ENCODE measurements at regions not wholly inside any gene's neighbourhood (a gene's known extent, or its start where the extent isn't known, plus 50 kb on each side); places are given as distances from the start of the nearest gene placed in this dataset.

DNA sequence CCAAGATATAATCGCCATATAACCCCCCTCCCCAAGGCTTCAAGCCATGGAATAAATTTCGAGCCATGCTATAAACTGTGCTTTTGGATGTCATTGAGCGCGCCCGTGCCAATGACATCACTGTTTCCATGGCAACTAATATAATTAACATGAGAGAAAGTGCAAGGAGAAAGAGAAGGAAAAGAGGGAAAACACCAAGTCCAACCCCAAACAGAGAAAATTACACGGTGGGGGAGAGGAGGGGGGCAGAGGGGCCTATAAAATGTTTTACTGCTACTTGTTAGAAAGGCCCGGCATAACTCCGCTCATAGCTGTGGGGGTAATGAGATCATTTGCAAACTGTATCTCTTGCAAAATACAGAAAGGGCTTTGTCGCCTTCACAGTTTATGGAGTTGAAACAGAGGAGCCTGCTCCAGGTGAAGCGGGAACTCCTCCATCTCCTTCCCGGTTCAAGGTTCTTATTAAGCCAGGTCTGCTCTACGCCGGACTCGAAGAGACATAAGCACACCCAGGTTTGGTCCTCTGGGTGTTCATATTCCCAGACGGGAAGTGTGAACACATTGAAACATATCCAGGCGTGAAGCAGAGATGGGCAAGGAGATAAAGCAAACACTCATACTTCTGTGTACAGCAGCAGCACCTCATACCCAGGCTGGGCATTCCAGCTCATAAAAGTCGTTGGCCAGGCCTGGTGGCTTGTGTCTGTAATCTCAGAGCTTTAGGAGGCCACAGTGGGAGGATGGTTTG, 99.1 kb upstream of the MAP1LC3B2 start:
- DNase-seq: no peak

DNA sequence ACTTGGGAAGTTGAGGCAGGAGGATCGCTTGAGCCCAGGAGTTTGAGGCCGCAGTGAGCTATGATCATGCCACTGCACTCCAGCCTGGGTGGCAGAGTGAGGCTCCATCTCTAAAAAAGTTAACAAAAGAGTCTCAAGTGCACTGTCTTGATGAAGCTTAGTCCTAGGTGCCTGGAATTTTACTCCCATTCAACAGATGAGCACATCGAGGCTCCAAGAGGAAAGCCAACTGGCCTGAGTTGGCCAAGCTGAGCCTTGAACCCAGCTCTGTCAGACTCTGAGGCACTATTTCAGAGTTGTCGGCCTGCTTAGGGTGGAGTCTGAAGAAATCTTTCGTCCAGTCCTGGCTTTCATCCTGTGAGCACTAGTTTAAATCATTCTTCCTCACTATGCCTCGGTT, 98.1 kb upstream of the MAP1LC3B2 start:
- DNase-seq: no peak

DNA sequence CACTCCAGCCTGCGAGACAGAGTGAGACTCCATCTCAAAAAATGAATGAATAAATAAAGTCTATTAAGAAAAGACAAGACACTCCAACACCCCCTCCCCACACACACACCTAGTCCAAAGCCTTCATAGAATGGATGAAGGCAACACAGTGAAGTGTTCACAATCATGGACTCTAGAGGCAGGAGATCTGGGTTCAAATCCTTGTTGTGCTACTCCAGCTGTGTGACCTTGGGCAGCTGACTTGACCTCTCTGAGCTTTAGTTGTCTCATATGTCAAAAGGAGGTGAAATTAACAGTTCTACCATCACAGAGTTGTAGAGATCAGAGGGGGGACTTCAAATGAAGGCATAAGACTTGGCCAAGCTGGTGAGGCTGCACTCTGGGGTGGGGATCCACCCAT, 95.8 kb upstream of the MAP1LC3B2 start:
- DNase-seq: no peak

DNA sequence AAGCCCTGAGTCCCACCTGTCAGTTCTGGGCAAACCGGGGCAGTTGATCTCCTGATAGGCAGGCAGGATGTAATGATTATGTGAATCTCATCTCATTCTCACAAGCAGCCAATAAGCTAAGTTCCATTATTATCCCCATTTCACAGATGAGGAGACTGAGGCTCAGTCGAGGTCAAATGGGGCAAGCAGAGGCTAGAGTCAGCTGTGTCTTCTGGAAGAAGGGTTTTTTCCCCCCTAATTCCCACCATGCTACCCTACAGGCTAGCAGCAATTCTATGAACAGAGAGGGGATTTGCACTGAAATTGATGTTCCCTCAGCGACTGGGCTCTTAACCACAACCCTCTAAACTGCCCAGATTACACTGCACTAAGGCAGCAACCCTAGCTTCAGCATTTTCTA, 93.8 kb upstream of the MAP1LC3B2 start:
- no peak for DNase-seq

DNA sequence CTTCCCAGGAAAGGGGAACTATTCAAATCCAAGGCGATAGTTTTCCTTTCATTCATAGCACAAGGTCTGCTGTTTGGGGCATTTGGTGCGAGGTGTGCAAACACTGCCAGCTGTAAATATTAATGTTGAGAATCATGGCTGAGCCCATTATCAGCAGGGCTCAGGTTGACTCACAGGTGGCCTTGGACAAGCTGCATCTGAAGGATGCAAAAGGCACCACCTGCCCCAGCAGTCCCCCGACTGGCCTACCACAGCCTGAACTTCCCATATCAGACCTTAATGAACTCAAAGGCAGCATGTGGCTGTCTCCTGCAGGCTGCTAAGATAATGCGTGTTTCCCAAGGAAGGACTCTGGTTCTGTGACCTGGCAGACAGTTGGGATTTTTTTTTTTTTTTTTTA, 93.3 kb upstream of the MAP1LC3B2 start:
- DNase-seq: no peak

DNA sequence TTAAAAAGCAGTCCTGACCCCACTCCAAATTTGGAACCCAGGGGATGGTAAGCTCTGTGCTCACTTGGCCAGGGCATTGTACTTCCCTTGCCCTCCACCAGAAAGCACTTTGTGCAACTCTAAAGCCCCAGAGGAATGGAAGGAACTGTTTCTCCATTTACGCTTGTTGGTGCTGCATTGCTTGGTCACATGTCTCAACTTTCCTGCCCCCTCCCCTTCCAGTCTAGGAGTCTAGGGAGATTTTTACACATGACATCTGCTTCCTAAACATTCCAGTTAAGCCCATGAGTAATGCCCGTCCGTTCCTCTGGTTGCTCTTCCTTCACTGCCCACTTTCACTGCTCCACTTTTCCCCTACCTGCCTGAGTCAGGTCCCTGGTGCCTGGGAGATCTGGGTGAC, 92.6 kb upstream of the MAP1LC3B2 start:
- no peak for DNase-seq

DNA sequence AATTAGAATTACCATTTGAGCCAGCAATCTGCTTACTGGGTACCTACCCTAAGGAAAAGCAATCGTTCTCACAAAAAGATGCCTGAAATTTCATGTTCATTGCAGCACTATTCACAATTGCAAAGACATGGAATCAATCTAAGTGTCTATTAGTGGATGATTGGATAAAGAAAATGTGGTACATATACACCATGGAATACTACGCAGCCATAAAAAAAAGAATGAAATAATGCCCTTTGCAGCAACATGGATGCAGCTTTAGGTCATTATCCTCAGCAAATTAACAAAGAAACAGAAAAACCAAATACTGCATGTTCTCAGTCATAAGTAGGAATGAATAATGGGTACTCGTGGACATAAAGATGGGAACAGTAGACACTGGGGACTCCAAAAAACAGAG, 89.8 kb upstream of the MAP1LC3B2 start:
- no peak for DNase-seq

DNA sequence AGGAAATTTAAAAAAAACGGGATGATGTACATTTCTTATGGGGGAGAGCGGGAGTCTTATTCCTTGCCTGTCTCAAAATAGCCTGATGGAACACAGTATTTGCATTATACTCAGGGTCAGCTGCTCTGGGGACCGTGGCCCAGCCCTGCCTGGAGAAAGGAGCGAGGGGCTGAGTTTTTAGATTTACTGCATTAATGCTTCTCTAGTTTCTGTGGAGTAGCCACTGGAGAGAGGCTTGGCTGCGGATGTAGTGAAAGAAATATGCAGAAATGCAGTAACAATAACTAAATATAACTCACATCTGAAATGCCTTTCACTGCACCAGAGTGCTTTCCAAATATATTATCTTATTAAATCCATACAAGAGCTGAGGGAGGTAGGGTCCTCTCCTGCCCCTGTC, 87.6 kb upstream of the MAP1LC3B2 start:
- no peak for DNase-seq

DNA sequence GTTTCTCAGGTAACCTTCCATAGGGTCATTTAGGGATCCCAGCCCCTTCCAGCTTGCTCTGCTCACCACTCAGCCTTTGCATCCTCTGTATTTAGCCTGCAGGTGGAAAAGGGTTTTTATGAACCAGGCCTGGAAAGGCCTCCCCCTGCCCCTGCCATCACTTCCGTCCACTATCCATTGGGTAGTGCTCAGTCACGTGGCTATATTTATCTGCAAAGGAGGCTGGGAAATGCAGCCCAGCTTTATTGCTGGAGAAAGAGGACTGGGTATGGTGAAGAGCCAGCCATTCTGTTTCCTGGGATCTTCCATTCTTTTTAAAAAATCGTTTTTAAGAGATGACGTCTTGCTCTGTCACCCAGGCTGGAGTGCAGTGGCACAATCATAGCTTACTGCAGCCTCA, 87.0 kb upstream of the MAP1LC3B2 start:
- DNase-seq: no peak

DNA sequence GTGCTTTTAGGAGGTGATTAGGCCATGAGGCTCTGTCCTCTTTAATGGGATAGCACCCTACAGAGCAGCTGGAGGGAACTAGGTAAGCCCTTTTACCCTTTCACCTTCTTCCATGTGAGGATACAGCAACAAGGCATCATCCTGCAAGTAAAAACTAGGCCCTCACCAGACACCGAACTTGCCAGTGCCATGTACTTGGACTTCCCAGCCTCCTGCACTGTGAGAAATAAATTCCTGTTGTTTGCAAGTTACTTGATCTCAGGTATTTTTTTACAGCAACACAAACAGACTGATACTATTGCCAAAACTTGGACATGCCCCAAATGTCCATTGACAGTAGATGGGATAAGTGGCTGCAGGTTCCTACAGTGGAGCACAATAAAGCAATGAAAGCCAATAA, 85.8 kb upstream of the MAP1LC3B2 start:
- no peak for DNase-seq

DNA sequence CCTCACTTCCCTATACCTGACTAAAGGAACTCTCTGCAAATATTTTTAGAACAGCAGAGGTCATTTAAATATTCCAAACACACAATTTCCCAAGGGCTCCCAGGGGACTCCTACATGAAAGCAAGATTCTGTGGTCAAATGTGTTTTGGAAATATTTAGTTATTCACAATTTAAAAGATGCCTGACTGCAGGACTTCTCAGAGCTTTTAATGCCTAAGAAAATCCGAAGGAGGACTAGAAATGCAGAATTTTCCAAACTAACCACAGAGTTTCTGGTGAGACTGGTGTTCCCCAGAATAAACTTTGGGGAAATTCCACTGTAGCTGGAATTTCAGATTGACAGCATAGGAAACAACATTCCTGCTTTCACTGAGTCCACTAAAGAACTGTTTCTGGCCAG, 84.8 kb upstream of the MAP1LC3B2 start:
- DNase-seq: no peak

DNA sequence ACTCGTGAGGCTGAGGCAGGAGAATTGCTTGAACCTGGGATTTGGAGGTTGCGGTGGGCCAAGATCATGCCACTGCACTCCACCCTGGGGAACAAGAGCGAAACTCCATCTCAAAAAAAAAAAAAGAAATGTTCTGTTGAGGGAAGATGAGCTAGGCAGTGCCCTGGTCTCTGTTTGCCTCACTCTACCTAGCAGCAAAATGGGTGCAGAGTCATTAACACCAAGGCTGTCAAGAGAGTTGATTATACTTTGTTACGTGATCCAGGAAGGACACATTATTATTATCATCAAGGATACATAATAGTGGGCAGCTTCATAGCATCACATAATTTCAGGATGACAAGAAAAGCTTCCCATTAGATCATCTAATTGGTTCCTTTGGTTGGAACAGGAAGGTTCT, 84.3 kb upstream of the MAP1LC3B2 start:
- DNase-seq: no peak

DNA sequence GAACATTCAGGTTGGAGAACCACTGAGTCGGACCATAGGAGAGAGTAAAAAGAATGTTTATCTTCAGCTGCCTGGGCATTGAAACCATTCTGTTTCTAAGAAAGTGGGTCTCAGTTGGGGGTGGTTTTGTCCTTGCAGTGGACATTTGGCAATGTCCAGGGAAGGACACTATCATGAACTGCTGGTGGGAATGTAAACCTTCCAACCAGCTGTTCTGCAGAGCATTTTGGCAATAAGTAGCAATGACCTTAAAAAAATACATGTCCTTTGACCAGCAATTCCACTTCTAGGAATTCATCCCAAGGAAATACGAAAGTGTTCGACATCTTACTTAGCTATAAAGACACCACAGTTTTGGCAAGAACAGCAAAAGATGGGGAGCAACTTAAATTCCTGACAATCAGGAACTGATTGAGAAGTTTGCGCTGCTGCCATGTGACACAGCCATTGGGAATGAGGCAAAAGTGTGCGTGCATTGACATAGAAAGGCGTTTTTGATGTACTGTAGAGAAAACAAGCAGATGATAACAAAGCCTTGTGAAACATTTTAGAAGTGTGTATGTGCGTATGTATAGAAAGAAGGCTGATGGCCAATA, 82.9 kb upstream of the MAP1LC3B2 start:
- no peak for DNase-seq

DNA sequence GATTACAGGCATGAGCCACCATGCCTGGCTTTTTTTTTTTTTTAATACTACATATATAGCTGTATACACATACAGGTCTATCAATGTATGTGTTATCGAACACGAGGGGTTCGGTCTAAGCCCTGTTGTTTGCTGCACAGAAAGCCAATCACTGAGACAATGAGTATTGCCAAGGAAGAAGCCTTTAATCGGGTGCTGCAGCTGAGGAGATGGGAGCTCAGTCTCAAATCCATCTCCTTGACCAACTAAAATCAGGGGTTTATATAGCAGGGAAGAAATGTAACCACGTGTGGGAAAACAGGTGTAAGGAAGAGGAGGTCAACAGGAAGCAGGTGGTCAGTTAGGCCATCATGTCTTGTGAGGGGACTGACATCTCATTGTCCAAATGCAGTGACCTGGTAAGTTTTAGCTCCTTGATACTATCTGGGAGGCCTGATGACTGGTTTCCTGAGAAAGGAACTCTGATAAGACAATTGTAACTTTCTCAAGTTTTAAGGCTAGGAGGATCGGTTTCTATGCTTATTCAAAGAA, 80.9 kb upstream of the MAP1LC3B2 start:
- no peak for DNase-seq

DNA sequence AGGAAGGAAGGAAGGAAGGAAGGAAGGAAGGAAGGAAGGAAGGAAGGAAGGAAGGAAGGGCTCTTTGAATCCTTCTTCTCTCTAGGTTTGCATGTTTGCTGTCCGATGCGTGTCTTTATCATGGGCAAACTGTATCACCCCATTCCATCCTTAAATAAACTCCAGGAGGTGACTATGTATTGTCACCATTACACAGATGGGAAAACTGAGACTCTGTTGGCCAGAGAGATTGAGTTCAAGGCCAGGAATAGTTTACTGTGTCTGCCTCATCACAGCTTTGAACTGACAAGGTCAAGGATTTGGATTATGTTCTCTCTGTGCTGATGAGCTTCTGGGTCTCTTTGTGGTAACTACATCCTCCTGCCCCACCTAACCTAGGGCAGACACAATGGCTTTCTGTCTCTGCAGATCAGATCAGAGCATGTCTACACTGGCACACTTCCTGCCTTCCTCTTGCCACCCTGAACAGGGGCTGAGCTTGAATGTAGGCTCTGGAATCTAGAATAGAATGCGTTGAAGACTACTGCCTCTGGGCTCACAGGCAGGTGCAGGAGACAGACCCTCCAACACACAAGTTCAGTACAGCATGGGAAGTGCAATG, 78.9 kb upstream of the MAP1LC3B2 start:
- no peak for DNase-seq

DNA sequence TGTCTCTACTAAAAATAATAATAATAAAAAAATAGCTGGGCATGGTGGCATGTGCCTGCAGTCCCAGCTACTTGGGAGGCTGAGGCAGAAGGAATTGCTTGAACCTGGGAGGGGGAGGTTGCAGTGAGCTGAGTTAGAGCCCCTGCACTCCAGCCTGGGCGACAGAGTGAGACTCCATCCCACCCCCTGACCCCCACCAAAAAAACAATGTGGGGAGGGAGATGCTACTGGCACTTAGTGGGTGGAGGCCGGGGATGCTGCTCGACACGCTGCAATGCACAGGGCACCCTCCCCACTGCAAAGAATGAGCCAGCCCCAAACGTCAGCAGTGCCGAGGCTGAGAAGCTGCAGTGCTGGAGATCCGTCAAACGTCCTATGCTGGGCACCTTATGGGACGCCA, 77.5 kb upstream of the MAP1LC3B2 start:
- no peak for DNase-seq

DNA sequence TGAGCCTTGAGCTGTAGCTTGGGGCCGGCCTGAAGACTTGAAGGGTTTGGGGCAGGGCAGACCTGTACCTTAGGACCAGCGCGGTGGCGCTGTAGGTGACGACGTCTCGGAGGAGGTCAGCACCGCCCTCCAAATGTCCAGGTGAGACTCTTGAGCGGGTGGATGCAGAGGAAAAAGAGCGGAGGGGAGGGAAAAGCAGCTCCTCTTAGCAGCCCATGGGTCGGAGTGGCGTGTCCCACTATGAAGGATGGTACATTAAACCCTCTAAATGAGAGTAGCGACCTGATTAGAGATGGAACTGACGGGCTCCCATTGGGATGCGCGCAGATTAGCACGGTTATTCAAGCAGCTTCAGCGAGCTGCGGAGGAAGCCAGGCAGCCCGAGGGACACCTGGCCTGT, 77.0 kb upstream of the MAP1LC3B2 start:
- no peak for DNase-seq

DNA sequence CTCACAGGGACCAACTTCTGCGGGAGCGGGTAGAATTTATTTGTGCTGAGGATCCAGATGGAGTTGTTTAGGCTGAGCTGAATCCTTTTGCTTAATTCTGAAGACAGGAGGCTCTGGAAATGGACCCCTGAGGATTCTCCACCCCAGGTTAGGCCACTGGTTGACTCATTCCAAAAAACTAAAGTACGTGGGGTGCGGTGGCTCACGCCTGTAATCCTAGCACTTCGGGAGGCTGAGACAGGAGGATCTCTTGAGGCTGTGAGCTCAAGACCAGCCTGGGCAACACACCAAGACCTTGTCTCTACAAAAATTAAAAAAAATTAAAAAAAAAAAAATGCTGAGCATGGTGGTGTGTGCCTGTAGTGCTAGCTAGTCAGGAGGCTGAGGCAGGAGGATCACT, 76.3 kb upstream of the MAP1LC3B2 start:
- DNase-seq: no peak

DNA sequence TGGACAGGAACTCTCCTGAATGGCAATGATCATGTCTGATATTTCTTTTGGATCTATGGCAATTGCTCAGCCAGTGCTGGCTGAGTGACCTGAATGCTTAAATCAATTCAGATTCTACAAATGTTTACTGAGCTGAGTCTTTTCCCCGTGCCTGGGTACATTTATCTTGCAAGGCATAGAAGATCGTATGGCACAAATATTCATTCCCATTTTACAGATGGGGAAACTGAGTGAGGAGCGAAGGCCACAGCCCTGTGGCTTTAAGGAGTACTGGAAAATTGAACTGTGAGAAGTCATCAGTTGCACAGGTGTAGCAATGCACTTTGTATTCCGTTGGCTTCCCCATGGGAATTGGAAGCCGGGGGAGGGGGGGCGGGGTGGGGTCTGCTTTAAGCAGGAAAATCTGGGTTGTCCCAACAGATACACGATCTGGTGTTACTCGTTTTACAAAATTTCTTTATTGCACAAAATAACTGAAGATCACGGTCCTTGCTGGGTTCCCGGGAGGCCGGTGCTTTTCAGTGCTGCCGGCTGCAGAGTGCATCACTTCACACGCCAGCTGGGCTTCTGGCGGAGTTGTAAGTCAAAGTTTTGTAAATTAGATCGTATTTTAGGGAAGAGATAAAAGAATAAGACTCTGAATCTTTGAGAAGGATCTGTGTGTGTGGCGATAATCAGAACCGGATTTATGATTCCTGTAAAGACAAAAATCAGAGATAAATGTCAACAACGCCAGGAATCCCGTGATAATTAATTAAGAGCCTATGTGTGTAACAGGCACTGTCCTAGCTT, 75.0 kb upstream of the MAP1LC3B2 start:
- DNase-seq: no peak

DNA sequence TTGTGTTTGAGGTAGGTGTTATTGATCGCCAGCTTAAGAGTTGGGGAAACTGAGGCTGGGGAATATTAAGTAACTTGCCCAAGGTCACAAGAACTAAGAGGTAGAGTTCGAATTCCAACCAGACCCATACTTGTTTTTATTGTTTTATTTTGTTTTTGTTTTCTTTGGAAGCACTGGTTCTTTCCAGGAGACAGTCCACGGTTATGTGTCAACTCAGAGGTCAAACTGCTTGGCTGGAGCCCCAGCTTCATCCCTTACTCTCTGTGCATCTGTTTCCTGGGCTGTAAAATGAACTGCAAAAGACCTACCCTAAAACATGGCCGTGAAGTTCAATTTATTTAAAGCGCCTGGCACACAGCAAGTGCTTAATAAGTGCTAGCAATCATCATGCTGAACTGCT, 74.4 kb upstream of the MAP1LC3B2 start:
- no peak for DNase-seq

DNA sequence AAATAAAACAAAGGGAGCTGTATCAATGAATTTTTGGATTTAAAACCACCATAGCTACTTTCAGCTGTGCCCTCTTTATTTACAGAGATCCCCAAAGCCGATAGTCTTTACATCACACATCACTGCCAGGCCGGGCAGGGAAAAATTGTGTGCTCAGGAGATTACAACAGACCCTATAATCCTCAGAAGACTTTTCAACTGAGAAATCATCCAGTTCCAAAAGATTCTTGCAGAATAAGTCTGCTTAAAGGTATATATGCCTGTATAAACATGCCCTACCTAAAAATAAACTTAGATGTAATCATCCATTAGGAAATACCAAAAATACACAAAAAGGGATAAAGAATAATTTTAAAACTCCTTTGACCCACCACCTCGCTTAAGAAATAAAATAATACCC, 70.1 kb upstream of the MAP1LC3B2 start:
- DNase-seq: no peak

DNA sequence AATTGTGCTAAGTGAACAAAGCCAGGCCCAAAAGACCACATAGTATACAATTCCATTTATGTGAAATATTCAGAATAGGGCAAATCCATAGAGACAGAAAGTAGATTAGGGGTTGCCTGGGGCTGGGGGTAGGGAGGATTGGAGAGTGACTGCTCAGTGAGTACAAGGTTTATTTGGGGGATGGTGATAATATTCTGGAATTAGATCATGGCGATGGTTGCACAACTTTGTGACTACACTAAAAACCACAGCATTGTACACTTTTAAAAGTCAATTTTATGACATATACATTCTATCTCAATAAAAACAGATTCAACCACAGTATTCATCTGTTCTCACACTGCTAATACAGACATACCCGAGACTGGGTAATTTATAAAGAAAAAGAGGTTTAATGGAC, 68.7 kb upstream of the MAP1LC3B2 start:
- no peak for DNase-seq

DNA sequence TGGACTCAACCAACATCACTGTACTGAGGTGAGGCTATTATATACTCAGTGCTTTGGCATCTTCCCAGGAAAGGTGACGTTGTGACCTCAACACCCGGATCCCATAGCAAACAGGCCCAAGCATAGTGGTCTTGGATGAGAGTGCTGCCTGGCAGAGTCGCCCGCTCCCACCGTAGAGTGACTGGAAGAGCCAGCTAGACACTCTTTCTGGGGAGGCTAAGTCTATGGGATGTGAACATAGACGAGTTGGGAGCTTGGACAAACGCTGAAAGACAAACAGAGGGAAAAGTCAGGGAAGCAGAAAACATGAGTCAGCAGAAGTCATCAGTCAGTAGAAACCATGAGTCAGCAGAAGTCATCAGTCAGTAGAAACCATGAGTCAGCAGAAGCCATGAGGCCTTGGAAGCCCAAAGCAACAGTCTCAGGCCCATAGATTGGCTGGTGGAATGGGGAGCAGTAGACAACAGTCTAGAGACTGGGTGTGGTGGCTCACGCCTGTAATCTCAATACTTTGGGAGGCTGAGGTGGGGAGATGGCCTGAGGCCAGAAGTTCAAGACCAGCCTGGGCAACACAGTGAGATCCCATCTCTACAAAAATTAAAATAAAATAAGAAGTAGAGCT, 66.4 kb upstream of the MAP1LC3B2 start:
- no peak for DNase-seq

Measured in CD4-positive, alpha-beta T cell treated with Interferon gamma for 1 hour (primary cell).